Glomerular visceral epithelial cell (primary cell): ENCODE measurements at regions not wholly inside any gene's neighbourhood (a gene's known extent, or its start where the extent isn't known, plus 50 kb on each side); places are given as distances from the start of the nearest gene placed in this dataset.

Source experiments
- DNase-seq: peaks from one replicate; pipeline ENCODE4 v3.0.0-alpha.2; 2016; ENCODE audit errors: extremely low spot score

DNA sequence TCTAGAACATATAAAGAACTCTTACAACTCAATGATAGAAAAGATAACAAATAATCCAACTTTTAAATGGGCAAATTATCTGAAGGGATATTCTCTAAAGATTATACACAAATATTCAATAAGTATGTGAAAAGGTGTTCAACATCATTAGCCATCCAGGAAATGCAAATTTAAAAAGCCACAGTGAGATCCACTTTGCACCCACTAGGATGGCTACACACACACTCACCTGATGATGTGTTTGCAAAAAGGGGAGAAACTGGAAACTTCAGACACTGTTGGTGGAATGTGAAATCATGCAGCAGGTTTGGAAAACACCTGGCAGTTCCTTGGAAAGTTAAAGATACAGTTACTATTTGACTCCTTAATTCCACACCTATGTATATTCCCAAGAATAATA lies 87.2 kb upstream of the GYPC start:
- no peak for DNase-seq

DNA sequence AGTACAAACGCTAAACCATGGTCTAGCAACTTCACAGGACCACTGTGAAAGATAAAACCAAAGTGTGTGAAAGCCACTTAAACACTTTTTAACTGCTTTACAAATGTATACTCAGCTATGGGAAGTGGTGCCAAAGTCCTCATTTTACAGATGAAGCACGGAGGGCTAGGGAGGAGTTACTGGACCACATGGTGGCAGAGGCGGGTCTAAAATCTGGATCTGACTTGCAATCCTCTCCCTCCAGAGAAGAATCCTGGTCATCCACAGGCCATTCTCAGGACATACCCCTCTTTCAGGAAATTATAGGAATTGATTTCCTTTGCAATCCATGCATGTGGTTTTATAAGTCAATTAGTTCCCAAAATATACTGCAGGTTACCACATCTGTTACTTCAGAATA lies 84.6 kb upstream of the GYPC start:
- no peak for DNase-seq

DNA sequence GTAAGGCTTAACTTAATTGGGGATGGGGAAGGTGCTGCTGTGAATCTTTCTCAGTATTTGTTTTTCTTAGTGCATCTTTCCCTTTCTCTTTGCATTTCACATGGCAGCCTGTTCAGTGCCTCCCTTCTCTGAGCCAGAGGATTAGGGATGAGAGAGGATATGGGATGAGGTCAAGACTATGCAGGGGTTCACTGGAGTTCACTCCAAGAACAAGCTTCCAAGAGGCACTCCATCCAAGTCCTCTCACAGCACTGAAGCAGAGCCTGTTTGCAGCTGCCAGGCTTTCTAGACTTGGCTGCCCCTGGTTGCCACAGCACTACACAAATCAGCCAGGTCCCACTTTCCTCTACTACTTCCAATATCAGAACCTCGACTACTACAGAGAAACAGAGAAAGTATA lies 80.3 kb upstream of the GYPC start:
- no peak for DNase-seq

DNA sequence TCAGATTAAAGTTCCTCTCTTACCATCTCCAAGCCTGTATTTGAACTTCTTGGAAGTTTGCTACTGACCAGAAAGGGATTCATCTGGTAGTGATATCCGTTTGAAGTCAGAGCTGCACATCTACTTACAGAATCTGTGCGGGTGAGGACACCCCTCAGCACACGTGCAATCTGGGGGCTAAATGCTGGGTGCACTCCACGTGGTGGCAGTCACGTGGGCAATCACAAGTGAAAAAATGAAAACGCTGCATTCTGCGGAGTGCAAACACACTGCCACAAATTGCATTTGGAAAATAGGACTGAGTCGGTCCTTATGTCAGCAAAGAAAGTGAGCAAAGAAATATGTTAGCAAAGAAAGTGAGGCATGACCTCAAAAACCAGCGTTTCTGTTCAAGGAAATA lies 76.1 kb upstream of the GYPC start:
- no peak for DNase-seq

DNA sequence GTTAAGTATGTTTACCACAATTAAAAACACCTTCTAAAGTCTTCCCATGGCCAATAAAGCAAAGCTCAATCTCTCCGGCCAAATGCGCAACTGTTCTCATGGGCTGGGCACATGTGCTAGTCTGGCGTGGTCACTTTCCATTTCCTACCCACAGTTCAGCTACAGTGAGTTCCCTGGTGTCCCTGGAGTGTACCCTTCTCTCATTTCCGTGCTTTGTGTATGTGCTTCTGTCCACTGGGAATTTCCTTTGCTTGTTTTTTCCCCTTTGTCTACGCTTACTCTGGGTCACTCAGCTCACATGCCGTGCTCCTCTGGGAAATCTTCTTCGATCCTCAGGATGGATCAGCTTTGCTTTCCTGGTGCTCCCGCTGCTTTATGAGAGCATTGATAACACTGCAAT lies 69.6 kb upstream of the GYPC start:
- no peak for DNase-seq

DNA sequence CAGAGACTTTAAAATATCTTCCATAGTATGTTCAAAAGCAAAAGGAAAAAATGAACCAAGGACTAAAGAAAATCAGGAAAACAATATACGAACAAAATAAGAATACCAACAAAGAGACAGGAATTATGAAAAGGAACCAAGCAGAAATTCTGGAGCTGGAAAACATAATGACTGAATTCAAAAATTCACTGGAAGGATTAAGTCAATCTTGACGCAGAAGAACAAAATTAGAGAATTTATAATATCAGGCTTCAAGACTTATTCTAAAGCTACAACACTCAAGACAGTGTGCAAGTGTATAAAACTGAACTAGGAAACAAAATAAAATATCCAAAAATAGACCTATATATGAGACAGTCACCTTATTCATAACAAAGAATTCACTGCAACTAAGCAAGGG lies 56.9 kb upstream of the GYPC start:
- DNase-seq: no peak

DNA sequence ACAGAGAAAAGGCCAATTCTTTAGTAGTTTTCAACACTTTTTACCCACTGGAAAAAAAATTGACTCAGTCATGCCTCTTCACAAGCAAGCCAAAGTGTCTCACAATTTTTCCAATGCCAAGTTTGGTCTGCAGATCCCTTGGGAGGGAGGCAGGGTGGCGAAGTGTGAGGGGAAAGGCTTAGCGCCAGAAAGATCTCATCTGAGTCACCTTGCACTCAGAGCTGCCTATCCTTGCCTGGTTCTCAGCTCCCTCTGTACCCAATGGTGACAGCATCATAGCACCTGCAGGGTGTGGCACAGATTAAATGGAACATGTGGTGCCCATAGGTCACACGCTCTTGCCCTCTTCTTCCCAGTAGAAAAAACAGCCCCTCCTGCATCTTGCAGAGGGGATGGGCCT lies 55.2 kb upstream of the GYPC start:
- DNase-seq: no peak

DNA sequence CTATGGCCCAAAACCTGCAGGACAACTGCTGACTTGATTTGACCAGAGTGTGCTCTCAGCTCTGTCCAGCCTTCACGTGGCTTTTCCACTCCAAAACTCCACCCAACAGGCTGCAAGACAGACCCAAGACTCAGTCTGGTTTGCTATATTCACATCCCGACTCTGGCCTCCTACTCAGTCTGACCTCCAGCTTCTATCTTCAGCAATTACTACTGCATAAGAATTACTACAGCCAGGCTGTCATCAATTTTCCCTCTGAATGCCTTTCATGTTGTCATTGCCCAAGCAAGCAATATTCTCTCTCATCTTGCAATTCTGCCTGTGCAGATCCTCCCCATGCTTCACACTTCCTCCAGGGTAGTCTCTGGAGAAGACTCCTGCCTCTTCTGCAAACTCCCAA lies 53.6 kb upstream of the GYPC start:
- DNase-seq: no peak
